ENCODE measurements at regions not wholly inside any gene's neighbourhood (a gene's known extent, or its start where the extent isn't known, plus 50 kb on each side); places are given as distances from the start of the nearest gene placed in this dataset.
"Not testable (repeated sequence)": the region's sequence is repeated elsewhere in the genome, so short reads cannot be mapped to it uniquely, and the experiment has no call there.

DNA sequence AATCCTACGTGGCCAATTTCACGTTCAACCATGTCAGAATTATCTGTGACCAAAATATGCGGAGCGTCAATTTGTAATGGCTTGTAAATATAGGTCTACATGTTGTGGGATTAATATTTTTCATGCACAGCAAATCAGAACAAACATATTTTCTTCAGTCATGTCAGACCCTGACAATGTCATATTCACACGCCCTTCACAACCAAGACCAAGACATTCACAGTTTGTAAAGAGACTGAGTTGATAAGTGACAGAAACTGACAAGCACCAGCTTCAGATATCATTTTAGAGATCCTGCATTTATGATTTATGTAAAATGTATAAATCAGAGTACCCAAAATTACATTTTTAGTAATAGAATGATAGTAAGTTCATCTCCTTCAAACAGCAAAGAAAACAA is 57.3 kb upstream of the NOVA1 start:
- Mint-ChIP-seq H3K27ac (no peak overlapping the region), H3K36me3 (ENCODE audit: low read depth) (no peaks in the 10 kb centered on the region), H3K4me1 (ENCODE audit: low read depth) (no peaks in the 10 kb centered on the region), H3K9me3 (peaks cover 2% of the 10 kb centered on the region), H3K4me3 (no peak overlapping the region), H3K27me3 (no peaks in the 10 kb centered on the region)
- ChIA-PET CTCF (no interaction called here), POLR2A (no interaction called here)
- no peak for DNase-seq
- ATAC-seq = no peak
- TF ChIP-seq, protein P1, sequence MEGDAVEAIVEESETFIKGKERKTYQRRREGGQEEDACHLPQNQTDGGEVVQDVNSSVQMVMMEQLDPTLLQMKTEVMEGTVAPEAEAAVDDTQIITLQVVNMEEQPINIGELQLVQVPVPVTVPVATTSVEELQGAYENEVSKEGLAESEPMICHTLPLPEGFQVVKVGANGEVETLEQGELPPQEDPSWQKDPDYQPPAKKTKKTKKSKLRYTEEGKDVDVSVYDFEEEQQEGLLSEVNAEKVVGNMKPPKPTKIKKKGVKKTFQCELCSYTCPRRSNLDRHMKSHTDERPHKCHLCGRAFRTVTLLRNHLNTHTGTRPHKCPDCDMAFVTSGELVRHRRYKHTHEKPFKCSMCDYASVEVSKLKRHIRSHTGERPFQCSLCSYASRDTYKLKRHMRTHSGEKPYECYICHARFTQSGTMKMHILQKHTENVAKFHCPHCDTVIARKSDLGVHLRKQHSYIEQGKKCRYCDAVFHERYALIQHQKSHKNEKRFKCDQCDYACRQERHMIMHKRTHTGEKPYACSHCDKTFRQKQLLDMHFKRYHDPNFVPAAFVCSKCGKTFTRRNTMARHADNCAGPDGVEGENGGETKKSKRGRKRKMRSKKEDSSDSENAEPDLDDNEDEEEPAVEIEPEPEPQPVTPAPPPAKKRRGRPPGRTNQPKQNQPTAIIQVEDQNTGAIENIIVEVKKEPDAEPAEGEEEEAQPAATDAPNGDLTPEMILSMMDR (IDR thresholded peaks at IDR 0.05) = no peak
- intact Hi-C loops (cut with micrococcal nuclease) = no loop called here

DNA sequence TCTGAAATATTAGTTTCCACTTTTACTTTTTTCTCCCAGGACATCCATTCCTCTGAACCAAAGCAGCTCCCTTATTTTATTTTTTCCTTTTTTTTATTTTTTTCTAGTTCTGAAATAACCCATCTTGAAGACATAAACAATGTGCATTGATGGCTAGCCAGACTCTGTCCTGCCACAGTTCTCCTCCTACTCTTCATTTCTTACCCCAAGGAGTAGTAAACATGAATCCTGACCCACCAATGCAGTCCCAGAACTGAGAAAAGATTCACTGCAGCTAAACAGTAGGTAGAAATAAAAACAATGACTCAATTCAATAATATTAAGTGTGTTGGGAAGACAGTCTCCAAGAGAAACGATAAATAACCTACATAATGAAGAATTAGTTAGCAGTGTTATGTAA is 65.7 kb upstream of the NOVA1 start:
- TF ChIP-seq, protein P1 (IDR thresholded peaks at IDR 0.05) = no peak
- no peak overlapping the region for H3K27ac Mint-ChIP-seq
- ATAC-seq = no peak
- intact Hi-C loops (cut with micrococcal nuclease) = no loop called here
- H3K36me3 Mint-ChIP-seq (ENCODE audit: low read depth) = no peaks in the 10 kb centered on the region
- no peaks in the 10 kb centered on the region for H3K4me1 Mint-ChIP-seq (ENCODE audit: low read depth)
- no peaks in the 10 kb centered on the region for H3K27me3 Mint-ChIP-seq
- ChIA-PET CTCF (no interaction called here), POLR2A (no interaction called here)
- H3K4me3 Mint-ChIP-seq = no peak overlapping the region
- DNase-seq = no peak
- H3K9me3 Mint-ChIP-seq = peaks cover 23% of the 10 kb centered on the region

DNA sequence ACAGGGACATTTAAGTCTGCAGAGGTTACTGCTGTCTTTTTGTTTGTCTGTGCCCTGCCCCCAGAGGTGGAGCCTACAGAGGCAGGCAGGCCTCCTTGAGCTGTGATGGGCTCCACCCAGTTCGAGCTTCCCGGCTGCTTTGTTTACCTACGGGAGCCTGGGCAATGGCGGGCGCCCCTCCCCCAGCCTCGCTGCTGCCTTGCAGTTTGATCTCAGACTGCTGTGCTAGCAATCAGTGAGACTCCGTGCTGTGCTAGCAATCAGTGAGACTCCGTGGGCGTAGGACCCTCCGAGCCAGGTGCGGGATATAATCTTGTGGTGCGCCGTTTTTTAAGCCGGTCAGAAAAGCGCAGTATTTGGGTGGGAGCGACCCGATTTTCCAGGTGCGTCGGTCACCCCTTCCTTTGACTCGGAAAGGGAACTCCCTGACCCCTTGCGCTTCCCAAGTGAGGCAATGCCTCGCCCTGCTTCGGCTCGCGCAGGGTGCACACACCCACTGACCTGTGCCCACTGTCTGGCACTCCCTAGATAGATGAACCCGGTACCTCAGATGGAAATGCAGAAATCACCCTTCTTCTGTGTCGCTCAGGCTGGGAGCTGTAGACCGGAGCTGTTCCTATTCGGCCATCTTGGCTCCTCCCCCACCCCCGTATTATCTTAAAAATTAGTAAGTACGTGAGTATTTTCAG is 81.0 kb upstream of the NOVA1 start:
- H3K4me1 Mint-ChIP-seq (ENCODE audit: low read depth); H3K27ac Mint-ChIP-seq; H3K4me3 Mint-ChIP-seq; intact Hi-C loops (cut with micrococcal nuclease); DNase-seq; POLR2A ChIA-PET; H3K36me3 Mint-ChIP-seq (ENCODE audit: low read depth); ATAC-seq; H3K27me3 Mint-ChIP-seq; CTCF ChIA-PET: not testable (repeated sequence)
- H3K9me3 Mint-ChIP-seq = peaks cover 13% of the 10 kb centered on the region

DNA sequence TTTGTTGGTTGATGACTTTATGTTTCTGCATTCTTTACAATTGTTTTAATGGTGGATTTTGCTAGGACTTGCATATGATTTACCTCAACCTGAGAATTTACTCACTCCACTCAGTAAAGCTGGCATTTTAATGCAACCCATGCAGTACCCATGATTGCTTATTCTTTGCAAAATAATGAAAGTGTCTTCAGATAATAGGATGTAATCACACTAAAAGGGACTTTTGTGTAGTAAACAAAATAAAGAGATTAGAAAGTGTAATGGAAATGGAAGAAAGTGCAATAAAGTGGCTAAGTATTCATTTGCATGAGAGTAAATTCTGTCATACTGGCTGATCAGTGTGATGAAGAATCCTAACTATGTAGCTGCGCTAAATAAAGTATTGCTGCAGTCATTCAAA is 87.6 kb upstream of the NOVA1 start:
- no peak overlapping the region for H3K27ac Mint-ChIP-seq
- TF ChIP-seq, protein P1 (IDR thresholded peaks at IDR 0.05) = no peak
- intact Hi-C loops (cut with micrococcal nuclease) = no loop called here
- DNase-seq = no peak
- POLR2A ChIA-PET = no interaction called here
- H3K36me3 Mint-ChIP-seq (ENCODE audit: low read depth) = no peaks in the 10 kb centered on the region
- ATAC-seq = no peak
- peaks cover 13% of the 10 kb centered on the region for H3K9me3 Mint-ChIP-seq
- H3K27me3 Mint-ChIP-seq = no peaks in the 10 kb centered on the region
- CTCF ChIA-PET = no interaction called here
- H3K4me3 Mint-ChIP-seq = no peak overlapping the region
- no peaks in the 10 kb centered on the region for H3K4me1 Mint-ChIP-seq (ENCODE audit: low read depth)

DNA sequence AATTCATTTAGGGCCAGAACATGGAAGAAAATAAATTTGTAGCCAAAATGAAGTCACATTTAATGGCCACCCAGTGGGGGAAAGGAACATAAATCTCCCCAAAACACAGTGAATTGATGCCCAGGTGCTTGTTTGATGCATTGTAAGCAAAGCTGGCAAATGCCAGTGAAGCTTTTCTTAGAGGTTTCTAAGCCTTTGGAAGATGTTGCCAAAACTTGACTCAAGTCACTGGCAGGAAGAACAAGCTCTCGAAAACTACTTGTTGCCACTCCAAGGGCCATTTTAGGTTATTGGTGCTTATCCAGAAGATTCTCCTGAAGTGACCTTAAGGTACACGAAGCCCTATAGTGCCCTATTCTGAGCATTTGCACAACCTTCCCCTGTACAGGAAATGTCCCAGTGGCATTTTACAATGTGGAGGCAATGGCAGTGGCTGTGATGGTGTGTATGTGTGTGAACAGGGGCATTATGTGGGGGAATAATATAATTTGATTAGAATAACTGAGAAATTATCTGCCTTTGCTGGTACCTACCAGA is 89.5 kb upstream of the NOVA1 start:
- ATAC-seq = no peak
- H3K27me3 Mint-ChIP-seq = no peaks in the 10 kb centered on the region
- TF ChIP-seq, protein P1 (IDR thresholded peaks at IDR 0.05) = no peak
- H3K9me3 Mint-ChIP-seq = peaks cover 15% of the 10 kb centered on the region
- DNase-seq = no peak
- H3K4me1 Mint-ChIP-seq (ENCODE audit: low read depth) = no peaks in the 10 kb centered on the region
- intact Hi-C loops (cut with micrococcal nuclease) = no loop called here
- H3K27ac Mint-ChIP-seq = no peak overlapping the region
- POLR2A ChIA-PET = no interaction called here
- CTCF ChIA-PET = no interaction called here
- no peak overlapping the region for H3K4me3 Mint-ChIP-seq
- H3K36me3 Mint-ChIP-seq (ENCODE audit: low read depth) = no peaks in the 10 kb centered on the region

Data from activated CD8-positive, alpha-beta T cell treated with anti-CD3 and anti-CD28 coated beads for 36 hours (primary cell).